HG02678 (cell line): ENCODE measurements at regions not wholly inside any gene's neighbourhood (a gene's known extent, or its start where the extent isn't known, plus 50 kb on each side); places are given as distances from the start of the nearest gene placed in this dataset.
"Not testable (repeated sequence)": the region's sequence is repeated elsewhere in the genome, so short reads cannot be mapped to it uniquely, and the experiment has no call there.

Source experiments
- ATAC-seq: cut with Tn5 transposase; IDR thresholded peaks from one replicate; pipeline ENCODE4 v1.9.1; 2021; ENCODE audit warnings: mild to moderate bottlenecking, moderate library complexity; ENCODE audit not compliant: unreplicated experiment

DNA sequence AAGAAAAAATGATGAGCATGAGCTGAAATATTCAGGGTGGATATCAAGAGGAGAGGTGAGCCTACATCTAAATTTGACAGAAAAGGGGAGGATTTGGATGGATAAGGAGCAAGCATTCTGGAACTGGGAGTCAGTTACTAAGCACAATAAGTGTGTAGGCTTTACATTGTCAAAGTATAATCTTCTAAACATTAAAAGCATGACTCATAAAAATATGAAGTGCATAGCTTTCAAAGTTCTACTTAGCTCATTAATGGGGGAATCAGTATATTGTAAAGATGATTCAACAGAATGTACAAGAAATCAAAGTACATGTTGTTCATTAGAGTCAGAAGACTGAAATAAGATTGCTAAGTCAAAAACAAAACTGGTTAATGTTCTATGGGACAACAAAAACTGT, 248.0 kb upstream of the GAS1 start:
- no peak for ATAC-seq

DNA sequence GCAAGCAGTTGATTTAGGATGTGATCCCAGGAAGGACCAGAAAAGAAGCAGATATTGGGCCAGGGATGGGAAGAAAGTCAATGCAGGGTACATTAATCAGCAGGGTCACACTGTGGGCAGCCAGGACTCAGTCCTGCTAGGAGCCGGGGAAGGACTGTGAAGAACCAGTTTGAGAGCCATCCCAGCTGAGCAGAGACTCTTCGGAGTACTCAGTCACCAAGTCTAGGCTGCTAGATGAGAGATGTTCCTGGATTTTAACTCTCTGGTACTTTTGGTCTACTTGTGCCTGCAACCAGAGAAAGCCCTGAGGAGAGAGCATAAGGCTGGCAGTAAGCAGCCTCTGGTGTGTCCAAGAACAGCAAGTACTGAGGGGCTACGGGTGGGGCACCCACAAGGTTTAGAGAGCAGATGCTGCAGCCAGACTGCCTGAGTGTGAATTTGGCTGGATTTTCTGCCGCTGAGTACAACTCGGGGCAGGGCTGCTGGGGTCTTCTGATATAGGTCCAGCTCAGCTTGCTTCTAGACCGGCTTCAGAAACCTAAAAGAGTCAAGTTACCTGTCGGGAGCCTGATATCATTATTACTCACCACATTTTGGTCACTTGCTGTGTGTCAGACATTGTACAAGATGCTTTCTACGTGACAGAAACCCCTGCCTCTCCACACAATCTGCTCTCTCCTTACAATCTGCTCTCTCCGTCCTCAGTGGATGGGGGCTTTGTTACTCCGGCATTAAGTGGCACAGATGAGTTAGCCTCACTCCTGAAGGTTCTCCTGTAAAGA, 250.2 kb upstream of the GAS1 start:
- no peak for ATAC-seq

DNA sequence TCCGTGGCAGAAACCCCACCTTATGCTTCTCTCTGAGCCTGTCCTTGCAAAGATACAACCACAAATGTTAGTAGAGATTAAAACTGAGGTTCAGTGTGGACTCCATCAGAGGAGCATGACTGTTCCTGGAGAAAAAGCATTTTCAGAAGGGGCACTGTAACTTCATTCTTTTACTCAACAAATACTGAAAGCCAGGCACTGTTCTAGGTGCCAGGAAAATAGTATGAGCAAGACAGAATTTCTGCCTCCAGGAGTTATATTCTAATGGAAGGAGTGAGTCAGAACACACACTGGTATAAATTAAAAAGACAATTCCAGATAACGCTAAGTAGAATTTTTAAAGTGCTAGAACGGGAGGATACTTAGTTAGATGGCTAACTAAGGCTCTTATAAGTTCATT, 251.4 kb upstream of the GAS1 start:
- ATAC-seq: no peak

DNA sequence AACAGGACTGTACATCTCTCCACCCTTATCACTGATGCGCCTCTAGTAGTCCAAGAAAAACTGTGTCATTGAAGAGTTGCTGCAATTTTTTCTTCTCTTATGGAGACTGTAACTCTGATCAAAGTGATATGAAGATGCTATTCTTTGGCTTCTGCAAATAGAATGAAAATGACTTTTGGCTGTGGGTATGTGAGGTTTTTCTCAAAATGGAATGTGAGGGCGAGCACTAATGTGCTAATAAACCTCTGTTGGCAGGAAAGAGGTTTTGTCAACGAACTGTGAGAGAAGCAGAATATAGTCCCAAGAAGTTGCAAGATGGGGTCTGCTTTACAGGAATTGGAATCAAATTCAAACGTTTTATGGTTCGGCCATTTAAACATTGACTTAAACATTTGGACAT, 252.0 kb upstream of the GAS1 start:
- ATAC-seq: no peak

DNA sequence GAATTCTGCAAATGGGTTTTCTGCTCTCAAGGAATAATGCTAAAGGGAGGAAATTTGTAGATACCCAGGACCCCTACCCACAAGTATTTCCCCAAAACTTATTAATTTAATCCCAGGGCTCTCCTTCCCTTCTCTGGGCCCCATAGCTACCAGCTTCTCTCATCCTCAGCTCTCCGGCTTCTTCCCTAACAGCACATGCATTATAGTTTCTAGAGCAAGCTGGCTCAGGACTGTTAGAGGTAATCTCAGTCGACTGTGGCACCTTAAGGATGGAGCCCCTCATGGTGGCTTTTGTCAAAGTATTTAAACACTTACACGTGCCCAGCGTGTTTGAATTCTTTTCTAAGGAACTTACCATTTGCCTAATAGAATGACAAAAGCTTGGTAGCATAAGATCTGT, 252.5 kb upstream of the GAS1 start:
- ATAC-seq: no peak

DNA sequence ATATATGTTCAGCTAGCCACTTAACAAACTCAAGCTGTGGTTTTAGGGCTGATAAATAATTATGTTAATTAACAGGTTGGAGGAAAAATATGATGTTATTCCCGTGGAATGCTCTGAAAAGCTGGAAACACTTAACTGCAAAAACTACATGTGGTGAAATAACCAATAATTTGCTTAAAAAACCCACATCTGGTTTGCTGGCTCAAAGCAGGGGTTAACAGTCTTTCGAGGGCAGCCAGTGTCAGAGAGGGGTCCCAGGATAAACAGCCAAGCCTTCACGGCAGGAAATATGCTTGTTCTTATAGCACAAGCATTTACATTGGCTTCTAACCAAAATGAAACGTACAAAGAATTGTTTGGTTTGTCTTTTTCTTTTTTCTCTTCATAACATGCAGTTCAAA, 254.0 kb upstream of the GAS1 start:
- no peak for ATAC-seq

DNA sequence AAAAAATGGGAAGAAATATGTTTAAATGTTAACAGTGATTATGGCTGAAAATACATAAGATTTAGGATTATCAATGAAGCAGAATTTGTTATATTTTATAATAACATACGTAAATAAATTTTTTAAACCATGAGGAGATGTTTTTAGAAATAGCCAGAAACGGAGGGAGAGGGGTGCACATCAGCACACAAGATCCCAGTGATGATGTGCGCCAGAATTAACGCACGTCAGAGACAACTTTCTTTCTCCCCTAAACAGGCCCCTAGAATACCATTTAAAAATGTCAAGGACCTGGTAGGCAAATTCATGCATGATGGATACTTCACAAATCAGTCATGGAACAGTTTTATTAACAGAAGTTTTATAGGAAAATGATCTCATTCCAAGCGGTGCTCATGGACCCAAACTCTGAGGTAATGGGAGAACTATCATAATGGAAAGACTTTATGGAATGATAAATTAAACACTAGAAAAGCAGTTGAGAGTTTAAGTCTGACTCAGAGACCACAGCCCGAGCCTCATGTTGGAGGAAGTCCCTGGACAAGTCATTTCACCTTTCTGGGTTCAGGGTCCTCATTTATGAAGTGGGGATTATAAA, 258.9 kb upstream of the GAS1 start:
- ATAC-seq: no peak

DNA sequence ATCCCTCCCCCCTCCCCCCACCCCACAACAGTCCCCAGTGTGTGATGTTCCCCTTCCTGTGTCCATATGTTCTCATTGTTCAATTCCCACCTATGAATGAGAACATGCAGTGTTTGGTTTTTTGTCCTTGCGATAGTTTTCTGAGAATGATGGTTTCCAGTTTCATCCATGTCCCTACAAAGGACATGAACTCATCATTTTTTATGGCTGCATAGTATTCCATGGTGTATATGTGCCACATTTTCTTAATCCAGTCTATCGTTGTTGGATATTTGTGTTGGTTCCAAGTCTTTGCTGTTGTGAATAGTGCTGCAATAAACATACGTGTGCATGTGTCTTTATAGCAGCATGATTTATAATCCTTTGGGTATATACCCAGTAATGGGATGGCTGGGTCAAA, 263.4 kb upstream of the GAS1 start:
- not testable (repeated sequence) for ATAC-seq

DNA sequence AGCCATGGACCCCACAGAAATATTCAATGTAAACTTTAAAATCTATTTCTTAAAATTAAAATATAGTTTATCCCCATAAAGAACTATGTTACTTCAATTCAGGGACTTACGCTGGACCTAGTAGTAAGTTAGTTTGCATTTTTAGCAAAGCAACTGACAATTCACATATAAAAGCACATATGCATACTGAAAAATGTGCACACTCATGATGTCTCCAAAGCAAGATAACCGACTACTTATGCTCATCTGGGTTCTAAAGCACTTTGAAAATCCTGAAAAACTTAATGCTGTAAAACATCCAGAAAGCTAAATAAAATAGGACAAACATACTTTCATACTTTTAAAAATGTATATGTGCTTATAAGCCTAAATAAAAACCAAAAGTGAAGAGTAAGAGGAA, 264.4 kb upstream of the GAS1 start:
- no peak for ATAC-seq

DNA sequence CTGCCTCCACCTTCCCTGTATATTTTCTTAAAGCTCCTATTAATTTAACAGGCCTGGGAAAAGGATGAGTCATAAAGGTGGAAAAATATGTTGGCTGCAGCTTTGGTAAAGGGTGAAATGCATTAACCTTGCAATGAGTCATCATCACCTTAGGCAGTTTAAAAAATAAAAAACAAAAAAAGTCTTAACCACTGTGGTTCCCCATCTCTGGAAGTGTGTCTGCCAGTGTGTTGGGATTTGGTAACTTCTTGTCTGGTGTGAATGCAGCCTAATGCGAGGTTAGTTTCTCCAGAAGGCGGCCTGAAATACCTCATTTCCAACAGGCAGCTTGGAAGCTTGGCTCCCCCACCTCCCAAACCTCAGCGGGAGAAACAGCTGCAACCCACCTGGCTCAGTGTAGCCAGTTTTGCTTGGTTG, 265.3 kb upstream of the GAS1 start:
- no peak for ATAC-seq

DNA sequence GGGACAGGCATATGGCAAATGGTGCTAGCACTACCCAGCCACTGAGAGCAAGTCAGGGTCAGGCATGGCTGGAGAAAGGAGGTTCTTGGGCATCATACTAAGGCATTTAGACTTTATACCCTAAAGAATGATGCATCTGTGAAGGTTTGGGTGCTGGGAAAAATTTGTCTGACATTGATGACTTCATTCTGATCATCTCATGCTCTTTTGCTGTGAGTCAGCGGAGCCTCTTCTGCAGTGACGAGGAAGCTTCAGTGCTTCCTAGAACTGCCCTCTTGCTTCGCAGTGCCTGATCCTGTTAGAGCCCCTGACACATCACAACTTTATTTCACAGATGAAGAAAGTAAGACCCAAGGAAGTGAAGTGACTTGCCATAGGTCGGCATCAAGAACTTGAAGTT, 266.6 kb upstream of the GAS1 start:
- ATAC-seq: no peak

DNA sequence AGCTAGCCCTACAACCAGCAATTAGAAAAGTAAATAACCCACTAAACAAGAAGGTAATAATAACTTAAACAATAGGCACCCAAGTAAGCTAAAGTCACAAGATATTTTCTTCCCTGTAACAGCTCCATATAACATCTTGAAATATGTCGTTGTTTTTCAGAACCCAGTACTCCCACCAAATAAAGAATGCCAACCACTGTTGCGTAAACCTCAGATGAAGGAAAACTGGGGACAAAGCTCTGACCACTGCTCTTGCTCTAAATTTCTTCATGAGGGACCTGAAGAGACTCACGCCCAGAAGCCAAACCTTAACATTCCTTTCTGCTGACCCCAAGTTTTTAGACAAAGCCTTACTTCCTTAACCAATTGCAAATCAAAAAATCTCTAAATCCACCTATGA, 267.7 kb upstream of the GAS1 start:
- ATAC-seq: no peak

DNA sequence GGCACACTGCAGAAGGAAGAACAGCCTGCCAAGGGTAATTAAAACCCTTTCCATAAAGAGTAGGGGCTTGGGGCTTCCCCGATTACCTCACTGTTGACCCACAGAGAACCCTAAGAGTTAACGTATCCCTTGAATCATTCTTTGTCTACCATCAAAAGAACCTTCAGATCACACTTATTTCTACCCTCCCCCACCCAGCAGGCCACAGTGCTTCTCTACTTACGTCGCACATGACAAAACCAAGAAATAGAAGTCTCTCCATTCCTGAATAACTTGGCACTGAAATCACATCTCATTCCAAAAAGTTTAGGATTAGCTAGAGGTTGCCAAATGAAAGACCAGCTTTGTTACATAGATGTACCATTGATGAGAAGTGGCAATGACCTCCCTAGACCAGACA, 268.7 kb upstream of the GAS1 start:
- ATAC-seq: no peak

DNA sequence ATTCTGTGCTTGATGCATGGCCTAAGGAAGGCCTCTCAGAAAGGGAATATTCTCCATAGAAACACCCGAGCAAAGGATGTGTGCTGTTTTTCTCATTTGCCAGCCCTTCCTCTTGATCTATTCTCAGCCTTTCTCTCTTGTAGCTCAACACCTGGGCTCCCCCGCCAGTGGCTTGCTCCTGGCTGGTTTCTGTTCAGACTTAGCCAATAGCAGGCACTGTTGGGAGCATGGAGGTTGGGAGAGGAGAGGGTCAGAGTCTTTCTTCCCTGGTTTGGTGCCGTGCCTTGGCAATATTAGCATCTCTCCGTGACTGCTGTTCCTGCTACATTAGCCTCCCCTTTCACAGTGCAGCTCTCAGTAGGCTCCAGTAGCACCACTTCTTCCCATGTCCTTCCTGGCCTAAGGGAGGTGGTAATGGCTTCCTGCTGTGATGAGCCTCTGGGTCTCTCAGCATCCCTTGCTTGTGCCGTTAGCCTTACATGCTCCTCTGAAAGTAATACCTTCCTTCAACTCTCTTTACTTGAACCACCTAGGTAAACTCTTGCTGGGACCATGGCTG, 269.7 kb upstream of the GAS1 start:
- ATAC-seq: no peak

DNA sequence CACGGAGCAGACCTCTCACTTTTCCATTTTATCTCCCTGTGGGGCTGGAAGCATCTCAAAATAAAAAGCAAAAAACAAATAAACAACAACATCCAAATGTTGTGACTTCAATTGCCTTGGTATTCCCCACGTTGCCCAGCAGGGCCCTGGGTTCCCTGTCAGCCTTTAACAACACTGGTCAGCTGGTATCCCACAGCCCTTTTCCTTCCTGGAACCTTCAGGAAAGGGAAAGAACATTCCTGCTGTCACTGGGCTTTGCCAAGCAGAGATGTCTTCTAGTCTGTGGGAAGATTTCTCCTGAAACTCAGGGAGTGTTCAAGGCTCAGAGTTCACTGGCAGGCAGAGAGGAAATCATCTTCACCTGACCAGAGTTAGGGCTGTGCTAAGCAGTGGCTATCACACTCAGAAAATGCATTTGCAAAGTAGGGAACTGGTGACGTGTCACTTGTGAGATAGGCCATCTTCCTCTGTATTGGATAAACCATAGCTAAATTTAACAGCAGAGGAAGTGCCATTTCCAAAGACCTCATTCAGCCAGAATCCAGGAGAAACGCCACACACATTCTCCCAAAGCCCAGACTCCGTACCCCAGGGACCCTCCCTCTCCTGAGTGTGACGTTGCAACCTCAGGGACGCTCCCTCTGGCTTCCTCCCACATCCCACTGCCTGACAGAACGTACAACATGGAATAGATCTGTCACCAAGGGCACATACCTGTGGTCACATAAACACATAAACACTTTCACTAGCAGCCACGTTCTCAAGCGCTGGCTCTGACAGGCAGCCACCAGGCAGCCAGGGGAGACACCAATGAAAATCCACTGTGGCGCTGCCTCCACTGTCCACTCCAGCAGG, 274.0 kb upstream of the DAPK1 start:
- ATAC-seq: no peak

DNA sequence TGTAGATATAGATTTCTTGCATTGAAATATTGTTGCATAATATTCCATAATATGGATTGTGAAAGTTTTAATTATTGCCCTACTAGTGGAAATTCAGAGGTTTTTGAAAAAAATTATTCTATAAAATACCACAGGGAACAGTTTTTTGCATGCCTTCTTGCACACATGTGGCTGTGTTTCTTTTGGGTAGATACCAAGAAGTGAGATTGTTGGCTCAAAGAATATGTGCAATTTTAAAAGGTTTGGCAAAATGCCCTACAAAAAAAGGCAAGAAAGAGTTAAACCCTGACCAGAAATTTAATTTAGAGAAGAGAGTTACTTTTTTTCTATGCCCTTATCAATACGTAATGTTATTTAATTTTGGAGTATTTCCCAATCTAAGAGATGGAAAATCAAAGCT, 270.8 kb upstream of the DAPK1 start:
- ATAC-seq: no peak

DNA sequence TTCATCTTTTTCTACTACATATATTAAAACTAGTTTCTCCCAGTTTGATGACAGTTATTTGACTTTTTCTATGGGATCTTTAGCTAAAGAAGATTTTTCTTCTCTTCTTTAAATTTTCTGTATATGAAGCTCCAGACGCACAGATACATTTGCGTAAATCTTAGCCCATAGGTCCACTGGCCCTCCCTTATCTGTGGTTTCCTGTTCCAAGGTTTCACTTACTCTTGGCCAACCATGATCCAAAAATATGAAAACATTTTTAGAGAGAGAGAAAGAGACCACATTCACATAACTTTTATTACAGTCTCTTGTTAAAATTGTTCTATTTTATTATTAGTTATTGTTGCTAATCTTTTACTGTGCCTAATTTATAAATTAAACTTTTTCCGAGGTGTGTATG, 270.2 kb upstream of the DAPK1 start:
- ATAC-seq: no peak

DNA sequence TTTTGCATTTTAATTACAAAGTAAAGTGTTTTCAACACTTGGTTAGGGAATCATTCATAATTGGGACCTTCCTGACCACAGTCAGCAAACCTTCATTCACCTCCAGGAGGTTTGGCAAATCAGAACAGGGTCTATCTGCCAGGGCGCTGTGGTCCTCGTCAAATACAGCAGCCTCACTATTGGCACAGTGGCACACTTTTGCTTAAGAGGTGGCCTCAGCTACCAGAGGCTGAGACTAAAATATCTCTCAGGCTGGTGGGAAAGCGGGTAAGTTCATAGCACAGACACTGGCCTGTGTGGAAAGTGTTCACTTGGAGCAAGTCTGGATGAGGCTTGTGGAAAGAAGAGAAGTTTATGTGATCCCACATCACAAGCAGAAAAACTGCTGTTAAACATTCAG, 268.6 kb upstream of the DAPK1 start:
- ATAC-seq: no peak

DNA sequence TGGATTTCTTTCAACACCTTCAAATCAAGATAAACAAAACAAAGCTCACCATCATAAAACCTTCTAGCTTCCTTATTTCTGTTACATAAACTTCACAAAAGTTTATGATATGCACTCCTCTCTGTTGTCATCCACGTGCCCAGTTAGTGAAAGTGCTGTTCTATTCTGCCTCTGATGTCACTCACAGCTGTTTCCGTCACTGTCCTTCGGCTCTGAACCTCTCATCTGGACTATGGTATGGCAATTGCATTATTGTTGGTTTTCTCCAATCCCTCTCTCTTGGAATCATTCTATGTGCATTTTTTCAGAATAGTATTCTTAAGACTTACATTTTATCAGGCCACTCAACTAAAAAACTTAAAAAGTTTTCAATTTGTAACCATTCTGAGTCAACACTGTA, 264.2 kb upstream of the DAPK1 start:
- ATAC-seq: no peak

DNA sequence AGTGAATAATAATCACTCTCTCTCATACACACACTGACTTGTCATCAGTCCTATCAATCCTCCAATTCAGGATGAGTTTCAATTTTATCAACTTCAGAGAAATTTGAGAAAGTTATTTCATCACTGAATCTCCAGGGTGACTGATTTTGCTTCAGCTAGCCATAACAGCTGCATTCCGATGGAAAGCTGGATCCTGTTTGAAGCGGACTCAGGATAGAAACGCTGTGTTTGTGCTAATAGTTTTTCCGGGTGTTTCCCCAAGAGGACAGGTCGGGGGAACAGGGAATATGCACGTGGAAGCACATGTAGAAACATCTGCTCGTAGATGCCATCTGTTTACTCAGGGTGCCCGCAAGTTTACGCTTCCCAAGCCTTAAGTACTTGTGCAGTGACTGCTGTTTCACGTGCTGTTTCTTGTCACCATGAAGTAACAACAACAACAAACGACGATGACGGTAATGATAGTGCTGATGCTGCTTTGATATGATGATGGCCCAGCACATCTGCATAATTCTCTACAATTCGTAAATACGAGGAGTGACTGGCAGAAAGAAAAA, 263.7 kb upstream of the DAPK1 start:
- ATAC-seq: no peak

DNA sequence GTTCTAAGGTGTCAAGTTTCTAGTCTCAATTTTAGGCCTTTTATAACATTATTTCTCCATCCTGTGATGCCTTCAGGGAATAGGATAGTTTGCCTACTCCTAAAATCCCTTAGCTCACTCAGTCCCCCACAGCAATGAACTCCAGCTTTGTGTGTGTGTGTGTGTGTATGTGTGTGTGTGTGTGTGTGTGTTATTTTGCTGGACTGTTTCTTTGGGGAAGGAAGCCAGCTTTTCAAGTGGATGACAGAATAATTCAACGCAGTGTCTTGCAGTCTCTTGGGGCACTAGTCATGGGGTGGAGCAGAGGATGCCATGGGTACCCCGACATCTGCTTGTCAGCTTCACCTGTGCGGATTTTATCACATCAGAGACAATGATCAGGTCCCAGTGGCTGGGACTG, 262.8 kb upstream of the DAPK1 start:
- no peak for ATAC-seq
